Endothelial cell of umbilical vein (primary cell): ENCODE measurements at regions not wholly inside any gene's neighbourhood (a gene's known extent, or its start where the extent isn't known, plus 50 kb on each side); places are given as distances from the start of the nearest gene placed in this dataset.
"Not testable (repeated sequence)": the region's sequence is repeated elsewhere in the genome, so short reads cannot be mapped to it uniquely, and the experiment has no call there.

ENCODE experiments used
- EZH2 ChIP-seq: IDR thresholded peaks from 2 replicates; pipeline ENCODE4 v1.6.1; 2012; ENCODE audit warnings: borderline replicate concordance, low read depth, mild to moderate bottlenecking, moderate library complexity, low read length, inconsistent platforms; ENCODE audit not compliant: severe bottlenecking
- FOS ChIP-seq: IDR thresholded peaks from 2 replicates; pipeline ENCODE4 v1.6.1; 2011; ENCODE audit warnings: mild to moderate bottlenecking, low read length, moderate library complexity, borderline replicate concordance; ENCODE audit not compliant: insufficient read depth
- GATA2 ChIP-seq: IDR thresholded peaks from 2 replicates; pipeline ENCODE4 v1.7.0; 2011; ENCODE audit warnings: low read depth, mild to moderate bottlenecking, moderate library complexity, mixed read lengths, low read length; ENCODE audit not compliant: insufficient read length, insufficient read depth
- JUN ChIP-seq: IDR thresholded peaks from 2 replicates; pipeline ENCODE4 v1.6.1; 2011; ENCODE audit warnings: borderline replicate concordance, low read depth; ENCODE audit not compliant: insufficient read length, insufficient read depth
- MAX ChIP-seq: IDR thresholded peaks from 2 replicates; pipeline ENCODE4 v1.6.1; 2011; ENCODE audit not compliant: insufficient read depth, insufficient read length
- MYC ChIP-seq: IDR thresholded peaks from one replicate; pipeline ENCODE4 v1.6.1; 2011; ENCODE audit warnings: mild to moderate bottlenecking, low read depth, low read length
- POLR2A ChIP-seq: IDR thresholded peaks from 2 replicates; pipeline ENCODE4 v1.6.1; 2012; ENCODE audit warnings: low read depth, mild to moderate bottlenecking, control low read depth, low read length
- POLR2AphosphoS5 ChIP-seq: IDR thresholded peaks from 2 replicates; pipeline ENCODE4 v1.6.1; 2012; ENCODE audit warnings: low read depth, mild to moderate bottlenecking, control low read depth, low read length, moderate library complexity; ENCODE audit not compliant: insufficient read depth
- TF ChIP-seq, protein P1 (sequence below), 2 donors: IDR thresholded peaks; 1 replicate in 1 of 2; 2 replicates in 1 of 2; pipeline ENCODE4 v1.5.1; 2011; ENCODE audit warnings: low read length in 2 of 2, mild to moderate bottlenecking in 2 of 2, moderate library complexity in 2 of 2, control low read depth in 1 of 2, inconsistent platforms in 1 of 2, low read depth in 1 of 2; ENCODE audit not compliant: insufficient read depth in 1 of 2; ENCODE audit errors: extremely low read depth in 1 of 2

GRCh38 chrX:124788253-124788652 lies 441.9 kb downstream of the SH2D1A start:
- TF ChIP-seq POLR2A, MAX, POLR2AphosphoS5, EZH2, FOS, GATA2, JUN, MYC: not testable (repeated sequence)
- TF ChIP-seq, protein P1, sequence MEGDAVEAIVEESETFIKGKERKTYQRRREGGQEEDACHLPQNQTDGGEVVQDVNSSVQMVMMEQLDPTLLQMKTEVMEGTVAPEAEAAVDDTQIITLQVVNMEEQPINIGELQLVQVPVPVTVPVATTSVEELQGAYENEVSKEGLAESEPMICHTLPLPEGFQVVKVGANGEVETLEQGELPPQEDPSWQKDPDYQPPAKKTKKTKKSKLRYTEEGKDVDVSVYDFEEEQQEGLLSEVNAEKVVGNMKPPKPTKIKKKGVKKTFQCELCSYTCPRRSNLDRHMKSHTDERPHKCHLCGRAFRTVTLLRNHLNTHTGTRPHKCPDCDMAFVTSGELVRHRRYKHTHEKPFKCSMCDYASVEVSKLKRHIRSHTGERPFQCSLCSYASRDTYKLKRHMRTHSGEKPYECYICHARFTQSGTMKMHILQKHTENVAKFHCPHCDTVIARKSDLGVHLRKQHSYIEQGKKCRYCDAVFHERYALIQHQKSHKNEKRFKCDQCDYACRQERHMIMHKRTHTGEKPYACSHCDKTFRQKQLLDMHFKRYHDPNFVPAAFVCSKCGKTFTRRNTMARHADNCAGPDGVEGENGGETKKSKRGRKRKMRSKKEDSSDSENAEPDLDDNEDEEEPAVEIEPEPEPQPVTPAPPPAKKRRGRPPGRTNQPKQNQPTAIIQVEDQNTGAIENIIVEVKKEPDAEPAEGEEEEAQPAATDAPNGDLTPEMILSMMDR (IDR thresholded peaks at IDR 0.05; ENCODE audit: extremely low read depth in 1 of 2, insufficient read depth in 1 of 2, low read depth in 1 of 2, low read length in 2 of 2), result not testable (repeated sequence)
